GM19463 (cell line): ENCODE measurements at regions not wholly inside any gene's neighbourhood (a gene's known extent, or its start where the extent isn't known, plus 50 kb on each side); places are given as distances from the start of the nearest gene placed in this dataset.
"Not testable (repeated sequence)": the region's sequence is repeated elsewhere in the genome, so short reads cannot be mapped to it uniquely, and the experiment has no call there.

ENCODE experiments used
- ATAC-seq: cut with Tn5 transposase; IDR thresholded peaks from one replicate; pipeline ENCODE4 v1.9.1; 2021; ENCODE audit warnings: mild to moderate bottlenecking, moderate library complexity; ENCODE audit not compliant: unreplicated experiment

- not testable (repeated sequence) for ATAC-seq
These were observed 222.6 kb downstream of the ATP6V0E2 start for GRCh38 chr7:150096213-150096994.

DNA sequence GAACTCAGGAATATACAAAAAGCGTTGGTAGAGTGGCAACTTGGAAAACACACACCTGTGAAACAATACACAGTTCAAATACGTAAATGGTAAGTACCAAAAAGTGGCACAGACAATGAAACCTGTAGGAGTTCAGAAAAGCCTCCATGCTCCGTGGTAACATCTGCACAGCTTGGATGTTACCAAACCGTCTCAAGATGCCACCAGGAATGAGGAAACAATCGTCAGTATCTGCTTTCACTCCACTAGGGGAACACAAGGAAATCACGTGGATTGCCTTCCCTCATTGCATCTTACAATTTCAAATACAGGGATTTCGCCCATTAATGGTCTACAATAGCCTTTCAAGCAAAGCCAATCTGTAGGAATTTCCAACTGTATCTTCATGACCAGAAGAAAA, 224.6 kb upstream of the LRRC61 start:
- not testable (repeated sequence) for ATAC-seq

GRCh38 chr7:150101282-150101681, 221.9 kb upstream of the LRRC61 start:
- ATAC-seq = not testable (repeated sequence)

DNA sequence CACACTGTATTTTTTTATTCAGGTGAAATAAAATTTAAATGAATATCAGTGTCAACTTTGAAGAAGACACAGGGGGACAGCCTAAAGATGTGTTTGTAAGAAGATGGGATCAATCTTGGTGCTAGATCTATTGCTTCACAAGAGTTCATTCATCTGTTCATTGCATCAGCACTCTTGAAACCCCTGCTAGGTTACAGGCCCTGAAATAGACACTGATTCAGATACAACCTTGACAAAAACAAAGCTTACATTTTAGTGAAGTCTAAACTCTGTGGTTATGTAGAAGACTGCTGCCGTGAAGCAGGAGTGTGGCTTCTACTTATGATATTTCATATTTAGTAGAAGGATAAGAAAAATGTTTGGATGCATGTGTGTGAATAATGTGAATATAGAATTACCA, 215.9 kb upstream of the LRRC61 start:
- not testable (repeated sequence) for ATAC-seq

- ATAC-seq = peak; percentile 50
These were observed 212.8 kb upstream of the LRRC61 start for GRCh38 chr7:150110375-150110820.

DNA sequence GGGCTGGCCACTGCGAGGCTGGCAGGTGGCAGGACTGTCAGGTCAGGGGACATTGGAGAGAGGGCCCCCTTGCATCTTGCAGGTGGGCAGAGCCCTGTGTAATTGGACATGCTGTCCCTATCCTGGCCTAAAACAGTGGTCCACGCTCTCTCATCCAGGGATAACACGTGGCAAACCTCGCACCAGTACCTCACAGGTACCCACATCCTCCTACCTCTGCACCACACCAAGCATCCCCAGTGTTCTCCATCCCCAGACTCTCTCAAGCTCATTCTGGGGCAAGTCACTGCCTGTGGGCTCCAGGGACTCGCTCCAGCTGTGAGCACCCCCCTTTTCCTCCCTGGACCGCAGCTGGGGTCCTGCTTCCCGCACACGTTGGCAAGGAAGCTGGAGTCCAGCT, 212.3 kb upstream of the LRRC61 start:
- not testable (repeated sequence) for ATAC-seq

- ATAC-seq = not testable (repeated sequence)
These were observed 211.6 kb upstream of the LRRC61 start for GRCh38 chr7:150111373-150112139.

GRCh38 chr7:150113301-150113700, 209.9 kb upstream of the LRRC61 start:
- ATAC-seq = not testable (repeated sequence)

- ATAC-seq = not testable (repeated sequence)
These were observed 208.6 kb upstream of the LRRC61 start for GRCh38 chr7:150114591-150114990.

DNA sequence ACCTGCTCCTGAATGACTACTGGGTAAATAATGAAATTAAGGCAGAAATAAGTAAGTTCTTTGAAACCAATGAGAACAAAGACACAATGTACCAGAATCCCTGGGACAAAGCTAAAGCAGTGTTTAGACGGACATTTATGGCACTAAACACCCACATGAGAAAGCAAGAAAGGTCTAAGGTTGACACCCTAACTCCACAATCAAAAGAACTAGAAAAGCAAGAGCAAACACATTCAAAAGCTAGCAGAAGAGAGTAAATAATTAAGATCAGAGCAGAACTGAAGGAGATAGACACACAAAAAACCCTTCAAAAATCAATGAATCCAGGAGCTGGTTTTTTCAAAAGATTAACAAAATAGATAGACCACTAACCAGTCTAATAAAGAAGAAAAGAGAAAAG, 203.2 kb upstream of the LRRC61 start:
- ATAC-seq = not testable (repeated sequence)

DNA sequence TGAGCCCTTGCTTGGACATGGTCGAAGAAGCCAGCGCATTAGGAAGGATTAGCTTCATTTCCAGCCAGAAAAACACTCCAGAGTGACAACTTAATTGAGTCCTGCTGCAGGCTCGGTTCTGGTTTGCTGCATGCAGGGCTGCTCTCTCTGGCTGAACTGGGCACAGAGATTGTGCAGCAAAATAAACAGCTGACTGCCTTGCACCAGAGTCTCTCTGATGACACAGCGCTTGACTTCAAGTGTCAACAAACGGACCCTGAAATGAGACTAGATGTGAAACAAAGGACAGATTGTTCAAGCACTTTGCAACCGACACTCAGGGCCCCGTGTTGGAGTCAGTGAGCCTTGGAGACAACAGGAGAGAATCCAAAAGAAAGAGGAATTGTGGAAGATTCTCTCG, 197.3 kb upstream of the LRRC61 start:
- not testable (repeated sequence) for ATAC-seq

DNA sequence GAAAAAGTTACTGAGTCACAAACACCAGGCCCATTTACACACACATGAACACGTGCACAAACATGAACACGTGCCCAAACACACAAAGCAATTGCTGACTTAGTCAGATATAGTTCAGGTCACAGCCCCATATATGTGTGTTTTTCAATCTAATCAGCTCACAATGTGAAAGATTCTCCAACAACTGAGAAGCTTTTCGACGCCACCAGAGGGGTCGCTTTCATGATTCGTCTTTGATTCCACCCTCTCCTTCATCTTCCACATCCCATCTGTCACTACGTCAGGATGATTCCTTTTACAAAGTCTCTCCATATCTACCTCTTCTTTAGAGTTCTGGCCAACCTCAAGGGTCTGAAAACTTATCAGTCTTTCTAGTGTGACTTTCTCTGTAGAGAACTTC, 188.7 kb upstream of the LRRC61 start:
- not testable (repeated sequence) for ATAC-seq

GRCh38 chr7:150135620-150136190, 187.4 kb upstream of the LRRC61 start:
- ATAC-seq = not testable (repeated sequence)

DNA sequence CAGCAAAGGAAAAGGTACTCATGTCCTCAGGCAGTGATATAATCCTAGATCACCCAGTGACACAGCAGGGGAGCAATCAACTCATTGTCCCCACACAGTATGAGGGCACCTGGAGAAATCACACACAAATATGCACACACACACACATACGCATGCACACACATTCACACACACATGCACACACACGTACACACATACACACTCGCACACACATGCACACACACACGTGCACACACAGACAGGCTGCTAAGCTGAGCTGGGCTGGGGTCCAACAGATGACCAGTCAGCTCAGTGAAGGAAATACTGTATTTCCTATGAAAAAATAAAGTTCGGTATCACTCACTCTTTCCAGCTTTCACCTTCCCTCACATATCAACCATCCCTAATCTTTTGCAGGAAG, 183.3 kb upstream of the LRRC61 start:
- not testable (repeated sequence) for ATAC-seq

DNA sequence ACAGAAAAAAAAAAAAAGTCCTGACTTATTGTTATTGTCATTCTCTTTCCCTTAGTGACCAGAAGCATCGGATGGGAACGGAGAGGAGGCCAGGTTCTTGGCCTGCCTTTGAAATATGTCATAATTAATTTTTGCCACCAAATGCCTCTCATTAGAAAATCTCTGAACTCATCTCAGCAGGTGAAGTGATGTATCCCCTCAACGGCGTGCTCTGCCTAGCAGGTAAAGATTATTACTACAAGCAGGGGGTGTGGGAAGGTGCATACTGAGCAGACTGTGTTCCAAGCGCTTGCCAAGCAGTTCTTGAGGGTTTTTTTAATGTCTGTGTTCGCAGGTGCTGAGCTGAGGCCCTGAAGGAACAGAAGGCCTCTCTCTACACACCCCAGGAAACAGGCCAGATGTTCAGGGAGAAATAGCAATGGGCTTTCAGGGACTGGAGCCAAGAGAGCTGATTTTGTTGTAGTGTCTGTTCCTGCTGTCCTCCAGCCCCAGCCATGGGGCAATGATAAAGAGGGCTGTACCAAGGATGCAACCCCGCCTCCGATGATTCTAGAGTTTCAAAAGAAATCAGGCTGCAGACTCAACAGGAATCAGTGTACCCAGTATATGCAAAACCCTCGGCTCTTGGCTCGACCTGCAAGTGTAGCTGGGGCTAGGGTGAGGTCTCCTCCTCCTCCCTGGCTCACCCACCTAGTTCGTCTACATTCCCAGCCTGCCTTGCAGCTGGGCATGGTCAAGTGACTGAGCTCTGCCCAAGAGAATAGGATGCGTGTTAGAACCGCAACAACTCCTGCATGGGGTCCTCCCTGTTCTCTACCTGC, 181.4 kb upstream of the LRRC61 start:
- ATAC-seq = not testable (repeated sequence)

DNA sequence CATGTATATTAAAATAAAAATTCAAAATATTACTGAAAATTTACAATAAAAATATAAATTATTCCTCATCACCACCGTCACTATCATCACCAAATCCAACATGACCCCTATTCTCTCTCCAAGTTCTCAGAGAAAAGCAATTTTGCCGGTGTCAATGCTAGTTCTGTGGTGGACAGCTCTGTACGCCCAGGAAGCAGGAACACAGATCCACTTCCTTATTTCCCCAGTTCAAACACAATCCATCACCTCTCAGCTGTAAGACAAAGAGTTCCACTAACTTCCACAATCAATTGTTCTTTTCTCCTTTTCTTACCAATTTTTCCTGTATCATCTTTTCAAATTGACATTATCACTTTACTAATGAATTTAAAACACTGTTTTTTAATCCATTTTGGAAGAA, 177.0 kb upstream of the LRRC61 start:
- ATAC-seq = not testable (repeated sequence)

GRCh38 chr7:150147524-150147923, 175.6 kb upstream of the LRRC61 start:
- not testable (repeated sequence) for ATAC-seq

DNA sequence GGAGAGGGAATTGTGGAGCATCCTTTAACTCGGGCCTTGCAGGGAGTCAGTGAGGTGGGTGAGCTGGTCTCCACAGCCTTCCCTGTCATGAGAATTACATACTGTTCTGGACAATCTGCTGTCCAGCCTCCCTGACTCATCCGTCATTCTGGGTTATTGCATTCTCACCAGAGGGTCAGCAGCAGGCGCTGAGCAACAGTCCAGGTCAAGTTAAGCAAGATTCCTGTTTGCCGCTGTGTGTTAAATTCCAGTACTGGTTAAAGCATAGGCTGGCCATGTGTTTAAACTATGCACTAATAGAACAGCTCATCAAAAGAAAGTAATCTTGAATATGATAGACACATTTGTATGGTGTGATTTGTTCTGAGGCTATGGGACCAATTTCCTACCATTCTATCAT, 167.1 kb upstream of the LRRC61 start:
- ATAC-seq = not testable (repeated sequence)

DNA sequence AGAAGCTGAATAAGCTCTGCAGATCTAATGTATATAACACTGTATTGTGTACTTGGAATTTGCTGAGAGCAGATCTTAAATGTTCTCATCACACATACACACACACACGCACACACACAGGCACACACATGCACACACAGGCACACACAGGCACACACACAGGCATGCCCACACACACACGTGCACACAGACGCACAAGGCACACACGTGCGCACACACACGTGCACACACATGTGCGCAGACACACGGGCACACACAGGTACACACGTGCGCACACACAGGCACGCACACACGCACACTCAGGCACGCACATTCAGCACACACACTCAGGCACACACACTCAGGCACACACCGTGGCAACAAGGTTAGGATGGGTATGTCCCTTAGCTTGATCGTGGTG, 164.5 kb upstream of the LRRC61 start:
- ATAC-seq = not testable (repeated sequence)

- not testable (repeated sequence) for ATAC-seq
These were observed 153.6 kb upstream of the LRRC61 start for GRCh38 chr7:150169515-150169914.
